SK-N-SH treated with all-trans-retinoic acid at 6 μM for 48 hours (cell line): ENCODE measurements at regions not wholly inside any gene's neighbourhood (a gene's known extent, or its start where the extent isn't known, plus 50 kb on each side); places are given as distances from the start of the nearest gene placed in this dataset.
A peak's percentile ranks its signal among the peaks of the same experiment; 100 is the strongest.

ENCODE experiments used
- ATAC-seq: fragments of 200-7000 bp; cut with Tn5 transposase; 3 replicates; pipeline ENCODE4 v1.9.1; 2020; ENCODE audit warnings: mild to moderate bottlenecking, moderate library complexity
- ARNTL ChIP-seq: fragments of 450-650 bp; formaldehyde crosslinking; IDR thresholded peaks from 2 replicates; pipeline ENCODE4 v1.5.0; 2020; ENCODE audit warnings: low read depth, mild to moderate bottlenecking, moderate library complexity, borderline replicate concordance
- BACH2 ChIP-seq: fragments of 250-450 bp; sonication (Bioruptor Pico); IDR thresholded peaks from 2 replicates; pipeline ENCODE4 v1.9.0; 2021; ENCODE audit warnings: mild to moderate bottlenecking, borderline replicate concordance
- CSDC2 ChIP-seq: fragments of 250-450 bp; sonication (Bioruptor Pico); IDR thresholded peaks from 2 replicates; pipeline ENCODE4 v1.5.0; 2020; ENCODE audit warnings: mild to moderate bottlenecking, moderate library complexity
- CSRNP3 ChIP-seq: fragments of 250-450 bp; sonication (Bioruptor Pico); IDR thresholded peaks from 2 replicates; pipeline ENCODE4 v1.5.1; 2021; ENCODE audit warnings: mild to moderate bottlenecking, moderate library complexity
- ESRRG ChIP-seq: fragments of 250-450 bp; sonication (Bioruptor Pico); IDR thresholded peaks from 2 replicates; pipeline ENCODE4 v1.6.1; 2021; ENCODE audit warnings: mild to moderate bottlenecking
- PATZ1 ChIP-seq: fragments of 250-450 bp; sonication (Bioruptor Pico); IDR thresholded peaks from 2 replicates; pipeline ENCODE4 v1.8.0; 2020; ENCODE audit warnings: mild to moderate bottlenecking, moderate library complexity, borderline replicate concordance
- POU6F1 ChIP-seq: fragments of 250-450 bp; sonication (Bioruptor Pico); IDR thresholded peaks from 2 replicates; pipeline ENCODE4 v1.8.0; 2021; ENCODE audit warnings: low read depth, mild to moderate bottlenecking, moderate library complexity, borderline replicate concordance
- RARB ChIP-seq: fragments of 250-450 bp; sonication (Bioruptor Pico); IDR thresholded peaks from 2 replicates; pipeline ENCODE4 v1.8.0; 2021; ENCODE audit warnings: mild to moderate bottlenecking, moderate library complexity
- SNAI2 ChIP-seq: fragments of 250-450 bp; sonication (Bioruptor Pico); IDR thresholded peaks from 2 replicates; pipeline ENCODE4 v1.5.0; 2020; ENCODE audit warnings: mild to moderate bottlenecking, moderate library complexity
- TCF4 ChIP-seq: fragments of 250-450 bp; sonication (Bioruptor Pico); IDR thresholded peaks from 2 replicates; pipeline ENCODE4 v1.8.0; 2021; ENCODE audit warnings: mild to moderate bottlenecking, moderate library complexity, borderline replicate concordance
- TOX ChIP-seq: fragments of 250-450 bp; sonication (Bioruptor Pico); IDR thresholded peaks from 2 replicates; pipeline ENCODE4 v1.8.0; 2021; ENCODE audit warnings: mild to moderate bottlenecking, moderate library complexity, borderline replicate concordance
- TSHZ2 ChIP-seq: fragments of 250-450 bp; sonication (Bioruptor Pico); IDR thresholded peaks from 2 replicates; pipeline ENCODE4 v1.5.0; 2020; ENCODE audit warnings: mild to moderate bottlenecking, moderate library complexity
- ZC3H10 ChIP-seq: fragments of 250-450 bp; sonication (Bioruptor Pico); IDR thresholded peaks from 2 replicates; pipeline ENCODE4 v1.5.1; 2021; ENCODE audit warnings: mild to moderate bottlenecking, moderate library complexity
- ZFP3 ChIP-seq: fragments of 250-450 bp; sonication (Bioruptor Pico); IDR thresholded peaks from 2 replicates; pipeline ENCODE4 v1.5.0; 2020; ENCODE audit warnings: mild to moderate bottlenecking, moderate library complexity
- ZFP30 ChIP-seq: fragments of 450-650 bp; formaldehyde crosslinking; IDR thresholded peaks from 2 replicates; pipeline ENCODE4 v1.5.0; 2022; ENCODE audit warnings: mild to moderate bottlenecking, moderate library complexity
- ZNF565 ChIP-seq: fragments of 450-650 bp; formaldehyde crosslinking; conservative IDR thresholded peaks from 2 replicates; pipeline ENCODE4 v1.5.0; 2020; ENCODE audit warnings: low read depth, mild to moderate bottlenecking, moderate library complexity
- ZNF70 ChIP-seq: fragments of 450-650 bp; formaldehyde crosslinking; IDR thresholded peaks from 2 replicates; pipeline ENCODE4 v1.5.0; 2020; ENCODE audit warnings: mild to moderate bottlenecking, moderate library complexity

GRCh38 chr10:78506614-78507013 lies 473.0 kb downstream of the RPS24 start:
- no peak for ATAC-seq

GRCh38 chr10:78507510-78508160 lies 474.0 kb downstream of the RPS24 start:
- peak; percentile 67 for ATAC-seq
- no peak for TF ChIP-seq ZNF70 (CRISPR knock-in tag)
- no peak for TF ChIP-seq CSDC2 (CRISPR knock-in tag)
- no peak for TF ChIP-seq CSRNP3 (CRISPR knock-in tag)
- TF ChIP-seq ZNF565 (CRISPR knock-in tag), result no peak
- no peak for TF ChIP-seq ZC3H10 (CRISPR knock-in tag)
- TF ChIP-seq TCF4, result no peak
- no peak for TF ChIP-seq TOX (CRISPR knock-in tag)
- no peak for TF ChIP-seq BACH2 (CRISPR knock-in tag)
- no peak for TF ChIP-seq SNAI2
- no peak for TF ChIP-seq ESRRG
- TF ChIP-seq PATZ1 (CRISPR knock-in tag), result no peak
- no peak for TF ChIP-seq ZFP3 (CRISPR knock-in tag)
- no peak for TF ChIP-seq ARNTL (CRISPR knock-in tag)
- no peak for TF ChIP-seq POU6F1 (CRISPR knock-in tag)
- no peak for TF ChIP-seq TSHZ2
- TF ChIP-seq ZFP30 (CRISPR knock-in tag), result no peak

More at GRCh38 chr10:78506614-78507013, 473.0 kb downstream of the RPS24 start:
- TF ChIP-seq CSRNP3 (CRISPR knock-in tag) (no peak), ZFP3 (CRISPR knock-in tag) (no peak)

GRCh38 chr10:78508955-78509748 lies 475.5 kb downstream of the RPS24 start:
- TF ChIP-seq ESRRG (no peak), RARB (CRISPR knock-in tag) (no peak), SNAI2 (no peak), TOX (CRISPR knock-in tag) (no peak), PATZ1 (CRISPR knock-in tag) (no peak), ZNF565 (CRISPR knock-in tag) (no peak), TSHZ2 (no peak), ZFP30 (CRISPR knock-in tag) (no peak), ZFP3 (CRISPR knock-in tag) (no peak)
- no peak for ATAC-seq
